ENCODE measurements at regions not wholly inside any gene's neighbourhood (a gene's known extent, or its start where the extent isn't known, plus 50 kb on each side); places are given as distances from the start of the nearest gene placed in this dataset.

- TF ChIP-seq FOS (IDR thresholded peaks at IDR 0.05; ENCODE audit: borderline replicate concordance, extremely low read depth, insufficient read length) (no peak), POLR2A (IDR thresholded peaks at IDR 0.05; ENCODE audit: low read depth, low read length) (no peak), ZNF24 (IDR thresholded peaks at IDR 0.05) (no peak), SIN3A (IDR thresholded peaks at IDR 0.05; ENCODE audit: low read depth, low read length) (no peak), ZBED1 (IDR thresholded peaks at IDR 0.05; ENCODE audit: borderline replicate concordance) (no peak), PRDM15 (CRISPR knock-in tag; IDR thresholded peaks at IDR 0.05) (no peak)
- TF ChIP-seq, protein P1, sequence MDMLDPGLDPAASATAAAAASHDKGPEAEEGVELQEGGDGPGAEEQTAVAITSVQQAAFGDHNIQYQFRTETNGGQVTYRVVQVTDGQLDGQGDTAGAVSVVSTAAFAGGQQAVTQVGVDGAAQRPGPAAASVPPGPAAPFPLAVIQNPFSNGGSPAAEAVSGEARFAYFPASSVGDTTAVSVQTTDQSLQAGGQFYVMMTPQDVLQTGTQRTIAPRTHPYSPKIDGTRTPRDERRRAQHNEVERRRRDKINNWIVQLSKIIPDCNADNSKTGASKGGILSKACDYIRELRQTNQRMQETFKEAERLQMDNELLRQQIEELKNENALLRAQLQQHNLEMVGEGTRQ (IDR thresholded peaks at IDR 0.05; ENCODE audit: borderline replicate concordance, low read depth, low read length): no peak
- TF ChIP-seq, protein P2, sequence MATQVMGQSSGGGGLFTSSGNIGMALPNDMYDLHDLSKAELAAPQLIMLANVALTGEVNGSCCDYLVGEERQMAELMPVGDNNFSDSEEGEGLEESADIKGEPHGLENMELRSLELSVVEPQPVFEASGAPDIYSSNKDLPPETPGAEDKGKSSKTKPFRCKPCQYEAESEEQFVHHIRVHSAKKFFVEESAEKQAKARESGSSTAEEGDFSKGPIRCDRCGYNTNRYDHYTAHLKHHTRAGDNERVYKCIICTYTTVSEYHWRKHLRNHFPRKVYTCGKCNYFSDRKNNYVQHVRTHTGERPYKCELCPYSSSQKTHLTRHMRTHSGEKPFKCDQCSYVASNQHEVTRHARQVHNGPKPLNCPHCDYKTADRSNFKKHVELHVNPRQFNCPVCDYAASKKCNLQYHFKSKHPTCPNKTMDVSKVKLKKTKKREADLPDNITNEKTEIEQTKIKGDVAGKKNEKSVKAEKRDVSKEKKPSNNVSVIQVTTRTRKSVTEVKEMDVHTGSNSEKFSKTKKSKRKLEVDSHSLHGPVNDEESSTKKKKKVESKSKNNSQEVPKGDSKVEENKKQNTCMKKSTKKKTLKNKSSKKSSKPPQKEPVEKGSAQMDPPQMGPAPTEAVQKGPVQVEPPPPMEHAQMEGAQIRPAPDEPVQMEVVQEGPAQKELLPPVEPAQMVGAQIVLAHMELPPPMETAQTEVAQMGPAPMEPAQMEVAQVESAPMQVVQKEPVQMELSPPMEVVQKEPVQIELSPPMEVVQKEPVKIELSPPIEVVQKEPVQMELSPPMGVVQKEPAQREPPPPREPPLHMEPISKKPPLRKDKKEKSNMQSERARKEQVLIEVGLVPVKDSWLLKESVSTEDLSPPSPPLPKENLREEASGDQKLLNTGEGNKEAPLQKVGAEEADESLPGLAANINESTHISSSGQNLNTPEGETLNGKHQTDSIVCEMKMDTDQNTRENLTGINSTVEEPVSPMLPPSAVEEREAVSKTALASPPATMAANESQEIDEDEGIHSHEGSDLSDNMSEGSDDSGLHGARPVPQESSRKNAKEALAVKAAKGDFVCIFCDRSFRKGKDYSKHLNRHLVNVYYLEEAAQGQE (IDR thresholded peaks at IDR 0.05; ENCODE audit: low read depth, low read length): no peak
- TF ChIP-seq, protein P3, sequence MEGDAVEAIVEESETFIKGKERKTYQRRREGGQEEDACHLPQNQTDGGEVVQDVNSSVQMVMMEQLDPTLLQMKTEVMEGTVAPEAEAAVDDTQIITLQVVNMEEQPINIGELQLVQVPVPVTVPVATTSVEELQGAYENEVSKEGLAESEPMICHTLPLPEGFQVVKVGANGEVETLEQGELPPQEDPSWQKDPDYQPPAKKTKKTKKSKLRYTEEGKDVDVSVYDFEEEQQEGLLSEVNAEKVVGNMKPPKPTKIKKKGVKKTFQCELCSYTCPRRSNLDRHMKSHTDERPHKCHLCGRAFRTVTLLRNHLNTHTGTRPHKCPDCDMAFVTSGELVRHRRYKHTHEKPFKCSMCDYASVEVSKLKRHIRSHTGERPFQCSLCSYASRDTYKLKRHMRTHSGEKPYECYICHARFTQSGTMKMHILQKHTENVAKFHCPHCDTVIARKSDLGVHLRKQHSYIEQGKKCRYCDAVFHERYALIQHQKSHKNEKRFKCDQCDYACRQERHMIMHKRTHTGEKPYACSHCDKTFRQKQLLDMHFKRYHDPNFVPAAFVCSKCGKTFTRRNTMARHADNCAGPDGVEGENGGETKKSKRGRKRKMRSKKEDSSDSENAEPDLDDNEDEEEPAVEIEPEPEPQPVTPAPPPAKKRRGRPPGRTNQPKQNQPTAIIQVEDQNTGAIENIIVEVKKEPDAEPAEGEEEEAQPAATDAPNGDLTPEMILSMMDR (IDR thresholded peaks at IDR 0.05 in 2 of 3, conservative IDR thresholded peaks at IDR 0.05 in 1 of 3; ENCODE audit: control insufficient read depth in 2 of 3, extremely low read depth in 1 of 3, insufficient read depth in 1 of 3, low read depth in 3 of 3, low read length in 3 of 3): no peak
Measured at GRCh38 chr5:74243634-74244033, 396.9 kb downstream of the ENC1 start.
